G401.6 (cell line): ENCODE measurements at regions not wholly inside any gene's neighbourhood (a gene's known extent, or its start where the extent isn't known, plus 50 kb on each side); places are given as distances from the start of the nearest gene placed in this dataset.

Experiments
- FAIRE-seq: peaks from 2 replicates; lab custom pipeline; 2012; peaks lifted over from hg19 to GRCh38; lab: Jason Lieb, UNC

- no peak for FAIRE-seq
These were observed 229.2 kb upstream of the SMIM21 start for GRCh38 chr18:75656563-75657247.

- FAIRE-seq: no peak
These were observed 228.5 kb upstream of the SMIM21 start for GRCh38 chr18:75656035-75656434.

GRCh38 chr18:75654851-75655751 lies 227.6 kb upstream of the SMIM21 start:
- FAIRE-seq: no peak

- FAIRE-seq: no peak
These were observed 226.9 kb upstream of the SMIM21 start for GRCh38 chr18:75654386-75654785.

- no peak for FAIRE-seq
These were observed 225.0 kb upstream of the SMIM21 start for GRCh38 chr18:75652528-75652927.

- no peak for FAIRE-seq
These were observed 217.4 kb upstream of the SMIM21 start for GRCh38 chr18:75644871-75645270.

- no peak for FAIRE-seq
These were observed 215.6 kb upstream of the SMIM21 start for GRCh38 chr18:75643083-75643482.

- no peak for FAIRE-seq
These were observed 211.9 kb upstream of the SMIM21 start for GRCh38 chr18:75639472-75639831.

- no peak for FAIRE-seq
These were observed 211.4 kb upstream of the SMIM21 start for GRCh38 chr18:75638776-75639471.

GRCh38 chr18:75638223-75638775 lies 210.8 kb upstream of the SMIM21 start:
- FAIRE-seq: no peak

- no peak for FAIRE-seq
These were observed 207.6 kb upstream of the SMIM21 start for GRCh38 chr18:75635096-75635495.

- FAIRE-seq: no peak
These were observed 198.5 kb upstream of the SMIM21 start for GRCh38 chr18:75625966-75626365.

- FAIRE-seq: no peak
These were observed 197.4 kb upstream of the SMIM21 start for GRCh38 chr18:75624869-75625268.

GRCh38 chr18:75621818-75622217 lies 194.3 kb upstream of the SMIM21 start:
- FAIRE-seq: no peak

- FAIRE-seq: no peak
These were observed 190.6 kb upstream of the SMIM21 start for GRCh38 chr18:75618146-75618545.

GRCh38 chr18:75612456-75612855 lies 185.0 kb upstream of the SMIM21 start:
- no peak for FAIRE-seq

GRCh38 chr18:75607701-75608100 lies 180.2 kb upstream of the SMIM21 start:
- no peak for FAIRE-seq

GRCh38 chr18:75592527-75592926 lies 165.0 kb upstream of the SMIM21 start:
- FAIRE-seq: no peak

GRCh38 chr18:75588412-75588811 lies 160.9 kb upstream of the SMIM21 start:
- no peak for FAIRE-seq

- no peak for FAIRE-seq
These were observed 159.6 kb upstream of the SMIM21 start for GRCh38 chr18:75587131-75587530.

GRCh38 chr18:75586130-75586889 lies 158.8 kb upstream of the SMIM21 start:
- no peak for FAIRE-seq

- FAIRE-seq: no peak
These were observed 155.4 kb upstream of the SMIM21 start for GRCh38 chr18:75582940-75583339.
